Parathyroid adenoma (tissue), 2 donors: ENCODE measurements at regions not wholly inside any gene's neighbourhood (a gene's known extent, or its start where the extent isn't known, plus 50 kb on each side); places are given as distances from the start of the nearest gene placed in this dataset.

Experiments used
- H2AFZ ChIP-seq: fragments of 300-600 bp; sonication (generic); one replicate; pipeline ENCODE4 v1.7.0; 2017; ENCODE audit warnings: antibody characterized with exemption, mild to moderate bottlenecking
- H3K27ac ChIP-seq: fragments of 300-600 bp; sonication (generic); one replicate; pipeline ENCODE4 v1.7.0; 2017
- H3K27me3 ChIP-seq: fragments of 300-600 bp; sonication (generic); one replicate; pipeline ENCODE4 v1.7.0; 2017; ENCODE audit warnings: low read length; ENCODE audit not compliant: control insufficient read depth, insufficient read depth
- H3K36me3 ChIP-seq: fragments of 300-600 bp; sonication (generic); one replicate; pipeline ENCODE4 v1.7.0; 2017; ENCODE audit warnings: low read length; ENCODE audit not compliant: control insufficient read depth, insufficient read depth
- H3K4me1 ChIP-seq: fragments of 300-600 bp; sonication (generic); one replicate; pipeline ENCODE4 v1.7.0; 2017; ENCODE audit warnings: control low read depth
- H3K4me2 ChIP-seq: fragments of 300-600 bp; sonication (generic); one replicate; pipeline ENCODE4 v1.7.0; 2017; ENCODE audit warnings: low read length
- H3K4me3 ChIP-seq: fragments of 300-600 bp; sonication (generic); one replicate; pipeline ENCODE4 v1.7.0; 2017; ENCODE audit warnings: low read depth, low read length
- H3K79me2 ChIP-seq: fragments of 300-600 bp; sonication (generic); one replicate; pipeline ENCODE4 v1.7.0; 2017; ENCODE audit warnings: control low read depth
- H3K9ac ChIP-seq: fragments of 300-600 bp; sonication (generic); one replicate; pipeline ENCODE4 v1.7.0; 2017; ENCODE audit warnings: mild to moderate bottlenecking
- H3K9me3 ChIP-seq: fragments of 300-600 bp; sonication (generic); one replicate; pipeline ENCODE4 v1.7.0; 2017; ENCODE audit warnings: low read length; ENCODE audit not compliant: control insufficient read depth
- CTCF ChIP-seq: fragments of 300-600 bp; sonication (generic); IDR thresholded peaks from one replicate; pipeline ENCODE4 v1.7.0; 2017; ENCODE audit warnings: antibody characterized with exemption, mild to moderate bottlenecking
- donor health status: primary hyperparathyroidism.

- Histone ChIP-seq H3K79me2 (no peaks in the 10 kb centered on the region), H3K4me3 (no peak overlapping the region), H3K4me1 (no peaks in the 10 kb centered on the region), H3K4me2 (no peak overlapping the region), H2AFZ (no peak overlapping the region), H3K9me3 (no peaks in the 10 kb centered on the region), H3K27me3 (no peaks in the 10 kb centered on the region), H3K36me3 (no peaks in the 10 kb centered on the region), H3K27ac (no peak overlapping the region), H3K9ac (no peak overlapping the region)
- TF ChIP-seq CTCF = no peak
Measured at GRCh38 chr5:143539742-143540141, 136.3 kb upstream of the NR3C1 start.

DNA sequence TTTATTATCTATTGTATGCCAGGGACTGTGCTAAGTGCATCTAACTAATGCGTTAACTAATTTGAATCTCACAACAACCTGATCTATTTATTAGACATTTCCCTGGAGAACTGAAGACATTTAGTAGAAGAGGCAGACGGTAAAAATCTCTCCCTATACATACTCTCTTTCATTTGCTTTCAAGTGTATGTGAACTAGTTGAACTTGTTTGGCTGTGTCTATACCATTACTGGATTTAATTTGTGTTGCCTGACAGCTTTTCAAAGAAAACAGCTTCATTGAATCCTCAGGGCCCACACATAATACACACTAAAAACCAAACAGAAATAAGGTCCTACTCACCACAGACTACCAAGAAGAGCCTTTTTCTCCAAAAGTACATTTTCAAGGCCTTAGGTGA lies 133.6 kb upstream of the NR3C1 start:
- Histone ChIP-seq H3K9ac (no peak overlapping the region), H3K36me3 (no peaks in the 10 kb centered on the region), H3K4me3 (no peak overlapping the region), H3K27ac (no peak overlapping the region), H3K9me3 (no peaks in the 10 kb centered on the region), H2AFZ (no peak overlapping the region), H3K79me2 (no peaks in the 10 kb centered on the region), H3K27me3 (no peaks in the 10 kb centered on the region), H3K4me2 (no peak overlapping the region), H3K4me1 (no peaks in the 10 kb centered on the region)
- no peak for TF ChIP-seq CTCF

- Histone ChIP-seq H3K4me2 (no peak overlapping the region), H3K79me2 (no peaks in the 10 kb centered on the region), H2AFZ (no peak overlapping the region), H3K36me3 (no peaks in the 10 kb centered on the region), H3K9ac (no peak overlapping the region), H3K9me3 (no peaks in the 10 kb centered on the region), H3K4me1 (no peaks in the 10 kb centered on the region), H3K4me3 (no peak overlapping the region), H3K27ac (no peak overlapping the region), H3K27me3 (no peaks in the 10 kb centered on the region)
- TF ChIP-seq CTCF = no peak
Measured at GRCh38 chr5:143536364-143536763, 132.9 kb upstream of the NR3C1 start.

- no peak overlapping the region for H3K27ac ChIP-seq
- no peak overlapping the region for H3K4me3 ChIP-seq
- no peaks in the 10 kb centered on the region for H3K27me3 ChIP-seq
- TF ChIP-seq CTCF = no peak
- no peak overlapping the region for H3K9ac ChIP-seq
- H3K9me3 ChIP-seq = no peaks in the 10 kb centered on the region
- H3K36me3 ChIP-seq = no peaks in the 10 kb centered on the region
- no peak overlapping the region for H2AFZ ChIP-seq
- no peaks in the 10 kb centered on the region for H3K79me2 ChIP-seq
- H3K4me2 ChIP-seq = no peak overlapping the region
- no peaks in the 10 kb centered on the region for H3K4me1 ChIP-seq
Measured at GRCh38 chr5:143534761-143535154, 131.3 kb upstream of the NR3C1 start.

DNA sequence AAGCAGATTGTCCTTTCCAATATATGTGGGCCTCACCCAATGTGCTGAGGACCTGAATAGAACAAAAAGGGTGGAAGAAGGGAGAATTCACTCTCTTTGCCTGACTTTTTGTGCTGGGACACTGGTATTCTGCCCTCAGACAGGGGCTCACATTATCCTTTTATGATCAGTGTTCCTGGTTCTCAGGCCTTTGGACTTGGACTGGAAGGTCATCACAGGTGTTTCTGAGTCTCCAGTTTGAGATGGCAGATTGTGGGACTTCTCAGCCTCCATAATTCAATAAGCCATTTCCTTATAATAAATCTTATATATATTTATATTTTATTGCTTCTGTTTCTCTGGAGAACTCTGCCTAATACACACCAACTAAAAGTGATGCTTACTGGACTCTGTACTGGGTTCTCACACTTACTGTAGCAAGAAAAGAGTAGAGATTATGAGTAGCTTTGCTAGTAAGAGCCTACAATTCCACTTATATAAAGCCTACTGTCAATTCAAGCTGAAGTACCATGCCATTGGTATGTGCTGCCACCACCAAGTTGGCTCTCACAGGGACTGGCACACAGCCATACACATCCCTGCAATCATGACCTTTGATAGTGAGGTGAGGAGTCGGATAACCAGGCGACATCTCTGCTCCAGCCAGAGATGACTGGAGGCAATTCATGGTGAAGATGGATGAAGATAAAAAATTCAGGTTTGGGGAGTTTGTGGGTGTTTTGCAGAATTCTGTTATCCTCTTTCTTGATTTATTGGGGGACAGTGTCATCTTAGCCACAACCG lies 130.7 kb upstream of the NR3C1 start:
- Histone ChIP-seq H3K9ac (no peak overlapping the region), H3K4me3 (no peak overlapping the region), H3K4me2 (no peak overlapping the region), H3K27me3 (no peaks in the 10 kb centered on the region), H3K4me1 (no peaks in the 10 kb centered on the region), H2AFZ (no peak overlapping the region), H3K9me3 (no peaks in the 10 kb centered on the region), H3K36me3 (no peaks in the 10 kb centered on the region), H3K27ac (no peak overlapping the region), H3K79me2 (no peaks in the 10 kb centered on the region)
- no peak for TF ChIP-seq CTCF
